GM12878 (cell line): ENCODE measurements at regions not wholly inside any gene's neighbourhood (a gene's known extent, or its start where the extent isn't known, plus 50 kb on each side); places are given as distances from the start of the nearest gene placed in this dataset.

Source experiments
- ATAC-seq: fragments of 200-7000 bp; cut with Tn5 transposase; 3 replicates; pipeline ENCODE4 v1.9.1; 2020; ENCODE audit warnings: mild to moderate bottlenecking, moderate library complexity
- BruUV-seq: library from RNA; stranded (reverse); fragments of 400-500 nt; replicated peaks from 2 replicates; lab custom pipeline; 2021; lab: Mats Ljungman, UMichigan
- CTCF ChIA-PET: fragments of 300-600 bp; sonication (Branson Sonifier 250); formaldehyde crosslinking; extraction: SDS; loops from one replicate; lab custom pipeline; 2021; ENCODE audit warnings: inconsistent platforms; lab: Yijun Ruan, JAX
- POLR2A ChIA-PET: fragments of 350-600 bp; formaldehyde crosslinking; extraction: SDS; loops from one replicate; lab custom pipeline; 2021; ENCODE audit warnings: inconsistent platforms; lab: Charles Lee
- RAD21 ChIA-PET: fragments of 300-600 bp; sonication (Branson Sonifier 250); formaldehyde crosslinking; loops from one replicate; lab custom pipeline; 2023; ENCODE audit warnings: antibody characterized with exemption; ENCODE audit not compliant: unreplicated experiment; lab: Charles Lee
- SMC1A ChIA-PET: fragments of 300-600 bp; sonication (Branson Sonifier 250); formaldehyde crosslinking; loops from one replicate; lab custom pipeline; 2023; ENCODE audit not compliant: unreplicated experiment, uncharacterized antibody; lab: Charles Lee
- DNase-seq: peaks from one replicate; pipeline ENCODE4 v3.0.0-alpha.2; 2011; ENCODE audit warnings: low read depth, low spot score
- FAIRE-seq: peaks from 3 replicates; lab custom pipeline; 2011; peaks lifted over from hg19 to GRCh38; lab: Jason Lieb, UNC
- H2AFZ ChIP-seq: 2 replicates; pipeline ENCODE4 v1.6.0; 2011; ENCODE audit warnings: low read depth, low read length, control low read depth; ENCODE audit not compliant: control insufficient read depth
- H3K27ac ChIP-seq: 2 replicates; pipeline ENCODE4 v1.5.1; 2011; ENCODE audit warnings: control low read depth; ENCODE audit not compliant: control insufficient read depth, insufficient read depth
- H3K27me3 ChIP-seq, 2 experiments: replicated peaks in 1 of 2; 2 replicates each; pipeline versions ENCODE4 v1.6.0 to v1.6.1; 2011; ENCODE audit warnings: low read length in 1 of 2; ENCODE audit not compliant: control insufficient read depth in 2 of 2, insufficient read depth in 2 of 2
- H3K36me3 ChIP-seq, 2 experiments: 2 replicates each; pipeline ENCODE4 v1.5.1; 2011; ENCODE audit warnings: low read length in 1 of 2; ENCODE audit not compliant: control insufficient read depth in 2 of 2, insufficient read depth in 2 of 2
- H3K4me1 ChIP-seq: 2 replicates; pipeline ENCODE4 v1.6.1; 2011; ENCODE audit warnings: mild to moderate bottlenecking, low read length, moderate library complexity, mixed read lengths; ENCODE audit not compliant: control insufficient read depth, insufficient read depth
- H3K4me2 ChIP-seq: 2 replicates; pipeline ENCODE4 v1.6.0; 2011; ENCODE audit warnings: control low read depth; ENCODE audit not compliant: control insufficient read depth, insufficient read depth
- H3K4me3 ChIP-seq: fragments of 200-600 bp; sonication (generic); 2 replicates; pipeline ENCODE4 v1.5.1; 2016
- H3K79me2 ChIP-seq: 2 replicates; pipeline ENCODE4 v1.6.0; 2011; ENCODE audit warnings: low read length; ENCODE audit not compliant: control insufficient read depth, insufficient read depth
- H3K9ac ChIP-seq: 2 replicates; pipeline ENCODE4 v1.8.0; 2011; ENCODE audit warnings: low read length, control low read depth, mixed read lengths; ENCODE audit not compliant: control insufficient read depth, insufficient read depth
- H3K9me3 ChIP-seq: replicated peaks from 3 replicates; pipeline ENCODE4 v1.5.1; 2011; ENCODE audit warnings: mild to moderate bottlenecking, low read length; ENCODE audit not compliant: control insufficient read depth, insufficient read depth
- H4K20me1 ChIP-seq: 2 replicates; pipeline ENCODE4 v1.6.0; 2011; ENCODE audit not compliant: control insufficient read depth, insufficient read depth
- CREB1 ChIP-seq: IDR thresholded peaks from 2 replicates; pipeline ENCODE4 v1.6.1; 2012; ENCODE audit warnings: low read depth, mild to moderate bottlenecking, inconsistent platforms
- PAX5 ChIP-seq: IDR thresholded peaks from 2 replicates; pipeline ENCODE4 v1.6.1; 2011; ENCODE audit warnings: low read depth, low read length, borderline replicate concordance
- RAD21 ChIP-seq: IDR thresholded peaks from 2 replicates; pipeline ENCODE4 v1.6.1; 2011; ENCODE audit warnings: mild to moderate bottlenecking, low read depth, low read length, moderate library complexity; ENCODE audit not compliant: insufficient read depth
- RUNX3 ChIP-seq: IDR thresholded peaks from 2 replicates; pipeline ENCODE4 v1.6.1; 2012; ENCODE audit warnings: low read length, inconsistent platforms
- WGBS: methylation state at CpG from one replicate; pipeline ENCODE4 v1.1.6; 2016; ENCODE audit warnings: low lambda C conversion rate; ENCODE audit not compliant: insufficient replicate concordance, insufficient coverage; ENCODE audit errors: missing lambda C conversion rate; 5-methylcytosine and 5-hydroxymethylcytosine counted together
- in situ Hi-C: fragments of 300-500 bp; cut with MboI; formaldehyde crosslinking; loops from 9 replicates; pipeline ENCODE4 v1.14.3; 2018; ENCODE audit warnings: mixed read lengths
- intact Hi-C: fragments of 100-400 bp; cut with micrococcal nuclease; formaldehyde crosslinking; loops from one replicate; pipeline ENCODE4 v1.14.2; 2022; ENCODE audit not compliant: unreplicated experiment

GRCh38 chr11:91650802-91651201, 573.8 kb upstream of the FAT3 start:
- Histone ChIP-seq H3K27ac (no peak overlapping the region), H3K36me3 (no peaks in the 10 kb centered on the region), H2AFZ (no peak overlapping the region), H4K20me1 (no peaks in the 10 kb centered on the region), H3K27me3 (no peaks in the 10 kb centered on the region), H3K4me3 (no peak overlapping the region), H3K79me2 (no peaks in the 10 kb centered on the region), H3K9me3 (no peaks in the 10 kb centered on the region), H3K4me1 (no peaks in the 10 kb centered on the region), H3K9ac (no peak overlapping the region), H3K4me2 (no peak overlapping the region)
- no peak for FAIRE-seq
- ChIA-PET CTCF (no interaction called here), RAD21 (no interaction called here), SMC1A (no interaction called here), POLR2A (no interaction called here)
- ATAC-seq: no peak
- intact Hi-C loops: no loop called here
- in situ Hi-C loops: no loop called here
- DNase-seq: no peak
- 40% methylated on average over 5 of the region's 5 CpGs for WGBS
- BruUV-seq: no TSS peak
- no peak for TF ChIP-seq RAD21

- no peak overlapping the region for H3K9ac ChIP-seq
- FAIRE-seq: peak; percentile 18
- ChIA-PET CTCF (no interaction called here), RAD21 (no interaction called here), POLR2A (no interaction called here), SMC1A (no interaction called here)
- H2AFZ ChIP-seq: no peak overlapping the region
- no peaks in the 10 kb centered on the region for H4K20me1 ChIP-seq
- H3K4me2 ChIP-seq: no peak overlapping the region
- in situ Hi-C loops (no loop called here), intact Hi-C loops (no loop called here)
- ATAC-seq: peak; percentile 77
- BruUV-seq: no TSS peak
- H3K27ac ChIP-seq: no peak overlapping the region
- no peaks in the 10 kb centered on the region for H3K4me1 ChIP-seq
- DNase-seq: no peak
- 7% methylated on average over 3 of the region's 3 CpGs for WGBS
- H3K27me3 ChIP-seq: no peaks in the 10 kb centered on the region; a peak in 1 of 4 replicates
- H3K36me3 ChIP-seq: no peaks in the 10 kb centered on the region
- no peaks in the 10 kb centered on the region for H3K9me3 ChIP-seq
- H3K4me3 ChIP-seq: no peak overlapping the region
- TF ChIP-seq PAX5 (0 out of 2 replicates have a peak, but pooled peaks have one; percentile 13), RUNX3 (peak; percentile 69), CREB1 (no peak)
- no peaks in the 10 kb centered on the region for H3K79me2 ChIP-seq
Observed at GRCh38 chr11:91641153-91641552, 583.5 kb upstream of the FAT3 start.
